MM.1S (cell line): ENCODE measurements at regions not wholly inside any gene's neighbourhood (a gene's known extent, or its start where the extent isn't known, plus 50 kb on each side); places are given as distances from the start of the nearest gene placed in this dataset.

ENCODE experiments used
- CTCF ChIP-seq: fragments of 300-600 bp; sonication (generic); IDR thresholded peaks from 2 replicates; pipeline ENCODE4 v1.5.1; 2016; ENCODE audit warnings: antibody characterized with exemption, low read length, mixed read lengths
- EZH2 ChIP-seq: fragments of 300-600 bp; sonication (generic); optimal IDR thresholded peaks from 2 replicates; pipeline ENCODE3; 2017; ENCODE audit warnings: low read depth, mild to moderate bottlenecking, antibody characterized with exemption, low read length, mixed read lengths

- TF ChIP-seq CTCF = no peak
- no peak for TF ChIP-seq EZH2
Measured at GRCh38 chr3:17955411-17955810, 213.0 kb upstream of the TBC1D5 start.
